Endothelial cell of umbilical vein (primary cell): ENCODE measurements at regions not wholly inside any gene's neighbourhood (a gene's known extent, or its start where the extent isn't known, plus 50 kb on each side); places are given as distances from the start of the nearest gene placed in this dataset.

ENCODE experiments used
- BruUV-seq: library from RNA; stranded (reverse); fragments of 400-500 nt; replicated peaks from 2 replicates; lab custom pipeline; 2021; lab: Mats Ljungman, UMichigan
- CTCF ChIA-PET: fragments of 300-600, 350-600 bp; sonication (Branson Sonifier 250); formaldehyde crosslinking; loops from one replicate; lab custom pipeline; 2021; ENCODE audit warnings: antibody characterized with exemption, inconsistent platforms; lab: Charles Lee
- POLR2A ChIA-PET: fragments of 300-600, 350-600 bp; sonication (Branson Sonifier 250); formaldehyde crosslinking; loops from one replicate; lab custom pipeline; 2021; ENCODE audit warnings: antibody characterized with exemption, inconsistent platforms; lab: Charles Lee
- DNase-seq: peaks from one replicate; pipeline ENCODE4 v3.0.0-alpha.2; 2011; ENCODE audit warnings: low read depth, low spot score
- FAIRE-seq: peaks from 2 replicates; lab custom pipeline; 2011; peaks lifted over from hg19 to GRCh38; lab: Jason Lieb, UNC
- H2AFZ ChIP-seq: 2 replicates; pipeline ENCODE4 v1.6.0; 2012; ENCODE audit warnings: low read depth, low read length, control low read depth, inconsistent platforms
- H3K27ac ChIP-seq: 2 replicates; pipeline ENCODE4 v1.5.1; 2011; ENCODE audit warnings: low read depth, mild to moderate bottlenecking, control low read depth, low read length, moderate library complexity; ENCODE audit not compliant: insufficient read depth
- H3K27me3 ChIP-seq, 2 experiments: 2 replicates each; pipeline versions ENCODE4 v1.6.0 to v1.6.1; 2011; ENCODE audit warnings: low read length in 2 of 2, mixed read lengths in 1 of 2; ENCODE audit not compliant: control insufficient read depth in 2 of 2, insufficient read depth in 2 of 2
- H3K36me3 ChIP-seq, 2 experiments: 2 replicates in 1 of 2; 3 replicates in 1 of 2; pipeline ENCODE4 v1.5.1; 2011; ENCODE audit warnings: low read length in 2 of 2, mild to moderate bottlenecking in 1 of 2, moderate library complexity in 1 of 2; ENCODE audit not compliant: control insufficient read depth in 2 of 2, insufficient read depth in 2 of 2; ENCODE audit errors: extremely low read depth in 1 of 2
- H3K4me1 ChIP-seq: 3 replicates; pipeline ENCODE4 v1.5.1; 2011; ENCODE audit warnings: mild to moderate bottlenecking, low read length; ENCODE audit not compliant: control insufficient read depth, insufficient read depth; ENCODE audit errors: extremely low read depth
- H3K4me2 ChIP-seq: 2 replicates; pipeline ENCODE4 v1.6.1; 2011; ENCODE audit warnings: low read length, control low read depth, mixed read lengths; ENCODE audit not compliant: insufficient read depth
- H3K4me3 ChIP-seq, 3 experiments: fragments of 200-600 bp in 1 of 3; sonication (generic), shearing (Covaris generic) in 1 of 3; replicated peaks in 1 of 3; 2 replicates each; pipeline ENCODE4 v1.5.1; 2011 to 2016; ENCODE audit warnings: control low read depth in 3 of 3, low read length in 3 of 3, mild to moderate bottlenecking in 2 of 3, inconsistent platforms in 1 of 3, low read depth in 1 of 3, moderate library complexity in 1 of 3; ENCODE audit not compliant: insufficient read depth in 1 of 3
- H3K79me2 ChIP-seq: 2 replicates; pipeline ENCODE4 v1.6.0; 2012; ENCODE audit warnings: low read length, inconsistent platforms; ENCODE audit not compliant: control insufficient read depth, insufficient read depth
- H3K9ac ChIP-seq: replicated peaks from 2 replicates; pipeline ENCODE3; 2011; ENCODE audit warnings: low read length, control low read depth; ENCODE audit not compliant: insufficient read depth; ENCODE audit errors: extremely low read depth
- H3K9me1 ChIP-seq: replicated peaks from 3 replicates; pipeline ENCODE4 v1.6.0; 2011; ENCODE audit warnings: mild to moderate bottlenecking, low read length; ENCODE audit not compliant: control insufficient read depth, insufficient read depth; ENCODE audit errors: extremely low read depth
- H3K9me3 ChIP-seq: replicated peaks from 2 replicates; pipeline ENCODE4 v1.5.1; 2012; ENCODE audit warnings: low read length, inconsistent platforms; ENCODE audit not compliant: control insufficient read depth, insufficient read depth
- H4K20me1 ChIP-seq: replicated peaks from 2 replicates; pipeline ENCODE3; 2011; ENCODE audit warnings: mild to moderate bottlenecking, low read length; ENCODE audit not compliant: control insufficient read depth, insufficient read depth; ENCODE audit errors: extremely low read depth
- CTCF ChIP-seq, 2 donors: IDR thresholded peaks; 1 replicate in 1 of 2; 2 replicates in 1 of 2; pipeline ENCODE4 v1.5.1; 2011; ENCODE audit warnings: low read length in 2 of 2, mild to moderate bottlenecking in 2 of 2, moderate library complexity in 2 of 2, control low read depth in 1 of 2, inconsistent platforms in 1 of 2, low read depth in 1 of 2; ENCODE audit not compliant: insufficient read depth in 1 of 2; ENCODE audit errors: extremely low read depth in 1 of 2
- EZH2 ChIP-seq: IDR thresholded peaks from 2 replicates; pipeline ENCODE4 v1.6.1; 2012; ENCODE audit warnings: borderline replicate concordance, low read depth, mild to moderate bottlenecking, moderate library complexity, low read length, inconsistent platforms; ENCODE audit not compliant: severe bottlenecking
- FOS ChIP-seq: IDR thresholded peaks from 2 replicates; pipeline ENCODE4 v1.6.1; 2011; ENCODE audit warnings: mild to moderate bottlenecking, low read length, moderate library complexity, borderline replicate concordance; ENCODE audit not compliant: insufficient read depth
- GATA2 ChIP-seq: IDR thresholded peaks from 2 replicates; pipeline ENCODE4 v1.7.0; 2011; ENCODE audit warnings: low read depth, mild to moderate bottlenecking, moderate library complexity, mixed read lengths, low read length; ENCODE audit not compliant: insufficient read length, insufficient read depth
- JUN ChIP-seq: IDR thresholded peaks from 2 replicates; pipeline ENCODE4 v1.6.1; 2011; ENCODE audit warnings: borderline replicate concordance, low read depth; ENCODE audit not compliant: insufficient read length, insufficient read depth
- MAX ChIP-seq: IDR thresholded peaks from 2 replicates; pipeline ENCODE4 v1.6.1; 2011; ENCODE audit not compliant: insufficient read depth, insufficient read length
- MYC ChIP-seq: IDR thresholded peaks from one replicate; pipeline ENCODE4 v1.6.1; 2011; ENCODE audit warnings: mild to moderate bottlenecking, low read depth, low read length
- POLR2A ChIP-seq: IDR thresholded peaks from 2 replicates; pipeline ENCODE4 v1.6.1; 2012; ENCODE audit warnings: low read depth, mild to moderate bottlenecking, control low read depth, low read length
- dilution Hi-C: fragments of 300-500 bp; cut with MboI; formaldehyde crosslinking; loops from one replicate; pipeline ENCODE4 v1.15.0; 2019; ENCODE audit warnings: low sequenced_read_pairs; ENCODE audit not compliant: extremely low pct_ligation_motif_present
- intact Hi-C: fragments of 100-400 bp; cut with micrococcal nuclease; formaldehyde crosslinking; loops from one replicate; pipeline ENCODE4 v1.10.0; 2022

- intact Hi-C loops (no loop called here), dilution Hi-C loops (no loop called here)
- H3K27me3 ChIP-seq, result no peaks in the 10 kb centered on the region
- H2AFZ ChIP-seq, result no peak overlapping the region
- no peak overlapping the region for H3K4me3 ChIP-seq
- no peak overlapping the region for H3K4me2 ChIP-seq
- H3K9me3 ChIP-seq, result no peaks in the 10 kb centered on the region
- DNase-seq, result no peak
- FAIRE-seq, result no peak
- H3K9me1 ChIP-seq, result no peaks in the 10 kb centered on the region
- no peaks in the 10 kb centered on the region for H3K36me3 ChIP-seq
- H3K4me1 ChIP-seq, result no peaks in the 10 kb centered on the region
- H3K9ac ChIP-seq, result no peak overlapping the region
- ChIA-PET CTCF (no interaction called here), POLR2A (no interaction called here)
- TF ChIP-seq MAX (no peak), JUN (no peak), GATA2 (no peak), POLR2A (no peak), CTCF (IDR thresholded peaks at IDR 0.05; ENCODE audit: extremely low read depth in 1 of 2, insufficient read depth in 1 of 2, low read depth in 1 of 2, low read length in 2 of 2) (no peak)
- no peak overlapping the region for H3K27ac ChIP-seq
- BruUV-seq, result no TSS peak
- no peaks in the 10 kb centered on the region for H3K79me2 ChIP-seq
- H4K20me1 ChIP-seq, result no peaks in the 10 kb centered on the region
These were observed 1349.8 kb upstream of the GJE1 start for GRCh38 chr6:140782941-140783340.

- TF ChIP-seq MYC (no peak), EZH2 (no peak), POLR2A (no peak), GATA2 (no peak), MAX (no peak), FOS (no peak), CTCF (IDR thresholded peaks at IDR 0.05; ENCODE audit: extremely low read depth in 1 of 2, insufficient read depth in 1 of 2, low read depth in 1 of 2, low read length in 2 of 2) (no peak)
- H3K79me2 ChIP-seq, result no peaks in the 10 kb centered on the region
- ChIA-PET POLR2A (no interaction called here), CTCF (no interaction called here)
- H3K9ac ChIP-seq, result no peak overlapping the region
- no peaks in the 10 kb centered on the region for H4K20me1 ChIP-seq
- no peak overlapping the region for H3K27ac ChIP-seq
- no peaks in the 10 kb centered on the region for H3K9me1 ChIP-seq
- H3K4me1 ChIP-seq, result no peaks in the 10 kb centered on the region
- intact Hi-C loops, result no loop called here
- BruUV-seq, result no TSS peak
- H2AFZ ChIP-seq, result no peak overlapping the region
- H3K4me3 ChIP-seq, result no peak overlapping the region
- no peaks in the 10 kb centered on the region for H3K9me3 ChIP-seq
- dilution Hi-C loops, result no loop called here
- H3K36me3 ChIP-seq, result no peaks in the 10 kb centered on the region
- H3K27me3 ChIP-seq, result no peaks in the 10 kb centered on the region
- FAIRE-seq (no peak), DNase-seq (no peak)
- H3K4me2 ChIP-seq, result no peak overlapping the region
These were observed 1352.6 kb upstream of the GJE1 start for GRCh38 chr6:140779991-140780596.
